Colonic mucosa (tissue), 4 donors: ENCODE measurements at regions not wholly inside any gene's neighbourhood (a gene's known extent, or its start where the extent isn't known, plus 50 kb on each side); places are given as distances from the start of the nearest gene placed in this dataset.

ENCODE experiments used
- DNase-seq: peaks from one replicate; pipeline ENCODE4 v3.0.0-alpha.2; 2020
- H3K27ac ChIP-seq: fragments of 200-600 bp; one replicate; pipeline ENCODE4 v1.8.0; 2021
- H3K27me3 ChIP-seq: fragments of 200-600 bp; one replicate; pipeline ENCODE4 v1.8.0; 2021
- H3K36me3 ChIP-seq: fragments of 200-600 bp; one replicate; pipeline ENCODE4 v1.8.0; 2021
- H3K4me1 ChIP-seq: fragments of 200-600 bp; one replicate; pipeline ENCODE4 v1.8.0; 2021; ENCODE audit warnings: mild to moderate bottlenecking
- H3K4me3 ChIP-seq: fragments of 200-600 bp; one replicate; pipeline ENCODE4 v1.8.0; 2021
- H3K9ac ChIP-seq, 2 donors: one replicate each; pipeline ENCODE4 v1.7.0; 2013; ENCODE audit warnings: control low read depth in 2 of 2, low read depth in 2 of 2, low read length in 2 of 2
- H3K9me3 ChIP-seq: fragments of 200-600 bp; one replicate; pipeline ENCODE4 v1.8.0; 2021
- CTCF ChIP-seq: fragments of 200-600 bp; IDR thresholded peaks from one replicate; pipeline ENCODE4 v1.8.0; 2022; ENCODE audit warnings: antibody characterized with exemption, mild to moderate bottlenecking
- intact Hi-C: fragments of 100-400 bp; cut with DNase I; formaldehyde crosslinking; loops from one replicate; pipeline ENCODE4 v1.14.1; 2022
- donor health status: healthy.
- donor health status: DM: no; HTN: no; CAD: no.
- donor health status: DM: no; HTN: no; CAD: no.

DNA sequence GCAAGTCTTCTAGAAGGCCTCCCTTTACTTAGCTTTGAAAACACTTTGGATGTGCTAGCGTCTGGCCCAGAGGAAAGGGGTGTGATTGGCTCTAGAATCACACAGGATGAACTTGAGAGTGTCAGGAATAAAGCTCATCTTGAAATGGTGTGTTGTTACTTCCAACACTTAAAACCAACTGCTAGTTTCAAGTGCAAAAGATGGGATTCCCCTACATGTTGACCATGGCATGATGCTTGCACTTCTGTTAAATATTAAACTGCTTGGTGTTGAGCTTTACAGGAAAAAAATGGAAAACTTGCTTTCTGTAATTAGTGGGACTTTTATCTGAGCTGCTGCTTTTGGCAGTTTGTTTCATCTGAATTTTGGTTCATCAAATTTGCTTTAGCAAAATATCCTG is 261.1 kb downstream of the MED10 start:
- H3K36me3 ChIP-seq, result no peaks in the 10 kb centered on the region

GRCh38 chr5:6115852-6116251 is 262.5 kb downstream of the MED10 start:
- H3K36me3 ChIP-seq, result no peaks in the 10 kb centered on the region
- no peak overlapping the region for H3K4me3 ChIP-seq
- H3K27ac ChIP-seq, result no peak overlapping the region
- H3K27me3 ChIP-seq, result no peaks in the 10 kb centered on the region
- no peaks in the 10 kb centered on the region for H3K4me1 ChIP-seq
- H3K9ac ChIP-seq, result no peak overlapping the region
- no peaks in the 10 kb centered on the region for H3K9me3 ChIP-seq
- no peak for DNase-seq
- TF ChIP-seq CTCF, result no peak
- intact Hi-C loops, result no loop called here

More for the DNA sequence above, 261.1 kb downstream of the MED10 start:
- no peak for DNase-seq
- no peak overlapping the region for H3K27ac ChIP-seq
- no peak overlapping the region for H3K4me3 ChIP-seq
- H3K9ac ChIP-seq, result no peak overlapping the region
- intact Hi-C loops, result no loop called here
- no peaks in the 10 kb centered on the region for H3K9me3 ChIP-seq
- H3K27me3 ChIP-seq, result no peaks in the 10 kb centered on the region
- TF ChIP-seq CTCF, result no peak
- H3K4me1 ChIP-seq, result no peaks in the 10 kb centered on the region

DNA sequence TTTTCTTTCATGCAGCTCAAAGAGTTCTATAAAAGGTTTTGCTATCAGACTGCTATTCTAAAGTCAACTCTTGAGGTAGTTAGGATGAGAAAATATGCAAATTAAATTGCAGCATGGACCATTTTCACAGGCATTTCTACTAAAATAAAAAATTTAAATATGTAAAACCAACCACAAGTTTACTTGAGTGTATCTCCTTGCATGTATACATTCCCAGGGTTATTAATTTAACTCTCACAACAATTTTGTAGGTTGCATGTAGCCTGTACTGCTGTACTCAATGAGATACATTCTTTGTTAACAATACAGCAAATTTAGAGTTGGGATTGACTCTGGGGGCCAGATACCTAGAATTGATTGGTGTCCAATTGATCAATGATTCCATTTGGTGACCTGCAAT is 265.8 kb downstream of the MED10 start:
- H3K4me3 ChIP-seq, result no peak overlapping the region
- H3K27me3 ChIP-seq, result no peaks in the 10 kb centered on the region
- H3K4me1 ChIP-seq, result no peaks in the 10 kb centered on the region
- H3K9me3 ChIP-seq, result no peaks in the 10 kb centered on the region
- no peaks in the 10 kb centered on the region for H3K36me3 ChIP-seq
- TF ChIP-seq CTCF, result no peak
- no peak overlapping the region for H3K27ac ChIP-seq
- no peak overlapping the region for H3K9ac ChIP-seq
- DNase-seq, result no peak
- intact Hi-C loops, result no loop called here

DNA sequence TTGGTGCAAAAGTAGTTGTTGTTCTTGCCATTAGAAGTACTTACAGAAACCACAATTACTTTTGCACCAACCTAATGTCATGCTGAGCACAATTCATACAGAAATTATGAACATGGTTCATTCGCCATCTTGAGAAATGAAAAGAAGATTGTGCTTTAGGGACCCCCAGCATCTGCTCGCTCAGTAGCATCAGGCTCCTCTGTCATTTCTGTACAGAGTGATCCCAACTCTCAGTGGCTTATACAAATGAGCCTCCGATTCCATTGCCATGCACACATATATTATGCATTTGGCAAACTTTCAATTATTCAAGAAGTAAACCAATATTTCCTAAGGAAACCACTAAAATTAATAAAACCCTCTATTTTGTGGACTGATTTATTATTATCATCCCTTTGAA is 266.2 kb downstream of the MED10 start:
- Histone ChIP-seq H3K9me3 (no peaks in the 10 kb centered on the region), H3K36me3 (no peaks in the 10 kb centered on the region), H3K27ac (no peak overlapping the region), H3K4me3 (no peak overlapping the region), H3K9ac (no peak overlapping the region), H3K27me3 (no peaks in the 10 kb centered on the region), H3K4me1 (no peaks in the 10 kb centered on the region)
- no peak for TF ChIP-seq CTCF
- DNase-seq, result no peak
- intact Hi-C loops, result no loop called here

- H3K4me3 ChIP-seq, result no peak overlapping the region
- no peak for DNase-seq
- H3K9ac ChIP-seq, result no peak overlapping the region
- H3K27me3 ChIP-seq, result no peaks in the 10 kb centered on the region
- H3K4me1 ChIP-seq, result no peaks in the 10 kb centered on the region
- TF ChIP-seq CTCF, result no peak
- H3K9me3 ChIP-seq, result no peaks in the 10 kb centered on the region
- H3K27ac ChIP-seq, result no peak overlapping the region
- intact Hi-C loops, result no loop called here
- no peaks in the 10 kb centered on the region for H3K36me3 ChIP-seq
These were observed 267.2 kb downstream of the MED10 start for GRCh38 chr5:6111131-6111530.
